Head of caudate nucleus (tissue), 42 donors: ENCODE measurements at regions not wholly inside any gene's neighbourhood (a gene's known extent, or its start where the extent isn't known, plus 50 kb on each side); places are given as distances from the start of the nearest gene placed in this dataset.

Source experiments
- DNase-seq, 42 donors: peaks; one replicate each; pipeline versions ENCODE4 v3.0.0 to v3.0.0-alpha.2; 2020 to 2021; ENCODE audit warnings: mixed read lengths in 7 of 42
- intact Hi-C: fragments of 100-400 bp; cut with DNase I; formaldehyde crosslinking; loops from one replicate; pipeline ENCODE4 v1.15.0; 2022

GRCh38 chrX:80290834-80291233, 129.4 kb upstream of the TENT5D start:
- DNase-seq, result no peak
- intact Hi-C loops, result no loop called here

- intact Hi-C loops, result no loop called here
- DNase-seq, result no peak
Observed at GRCh38 chrX:80293354-80293753, 126.9 kb upstream of the TENT5D start.

- intact Hi-C loops, result no loop called here
- no peak for DNase-seq
Observed at GRCh38 chrX:80306007-80306406, 114.2 kb upstream of the TENT5D start.

- intact Hi-C loops, result no loop called here
- DNase-seq, result no peak
Observed at GRCh38 chrX:80312448-80312847, 107.8 kb upstream of the TENT5D start.

GRCh38 chrX:80316526-80316925, 103.7 kb upstream of the TENT5D start:
- intact Hi-C loops, result no loop called here
- no peak for DNase-seq

- intact Hi-C loops, result no loop called here
Observed at GRCh38 chrX:80317646-80318045, 102.6 kb upstream of the TENT5D start.

GRCh38 chrX:80331285-80331684, 89.0 kb upstream of the TENT5D start:
- intact Hi-C loops, result no loop called here
- no peak for DNase-seq

More at GRCh38 chrX:80317646-80318045, 102.6 kb upstream of the TENT5D start:
- DNase-seq, result no peak

- no peak for DNase-seq
- intact Hi-C loops, result no loop called here
Observed at GRCh38 chrX:80334583-80334982, 85.7 kb upstream of the TENT5D start.

GRCh38 chrX:80335062-80335830, 85.0 kb upstream of the TENT5D start:
- peak in 4 of 42 donors; percentile 1 to 15 (median 14) for DNase-seq
- intact Hi-C loops, result no loop called here

- DNase-seq, result no peak
- intact Hi-C loops, result no loop called here
Observed at GRCh38 chrX:80354966-80355465, 65.2 kb upstream of the TENT5D start.
